Stimulated activated CD4-positive, alpha-beta T cell treated with anti-CD3 and anti-CD28 coated beads, Interleukin-1b, Interleukin-23, amount 100 ng/mL, for 24 hours (primary cell): ENCODE measurements at regions not wholly inside any gene's neighbourhood (a gene's known extent, or its start where the extent isn't known, plus 50 kb on each side); places are given as distances from the start of the nearest gene placed in this dataset.

ENCODE experiments used
- DNase-seq, 4 experiments: peaks; one replicate each; pipeline ENCODE4 v3.0.0-alpha.2; 2020; ENCODE audit warnings: low read depth in 4 of 4, low spot score in 1 of 4

GRCh38 chr3:193871220-193871485 lies 264.8 kb upstream of the HES1 start:
- no peak for DNase-seq

DNA sequence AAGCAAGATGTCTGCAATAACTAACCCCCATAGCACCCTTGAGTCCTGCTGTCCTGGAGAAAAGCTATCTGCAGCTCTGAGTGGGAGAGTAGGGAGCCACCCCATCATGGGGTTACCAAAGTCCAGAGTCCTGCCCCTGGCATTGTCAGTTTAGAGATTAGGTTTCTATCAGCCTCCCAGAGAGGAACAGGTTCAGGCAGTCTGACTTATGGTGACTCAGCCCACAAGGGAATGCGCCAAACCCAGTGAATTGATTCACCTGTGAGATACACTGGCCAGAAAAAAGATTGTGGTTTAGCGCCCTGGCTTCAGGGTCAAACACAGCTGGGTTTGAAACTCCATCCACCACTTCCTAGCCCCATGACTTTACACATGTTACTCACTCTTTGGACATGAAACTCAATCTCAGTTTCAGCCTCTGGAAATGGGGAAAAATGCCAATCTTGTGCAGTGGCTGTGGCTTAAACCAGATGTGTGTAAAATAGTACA lies 263.6 kb upstream of the HES1 start:
- no peak for DNase-seq

DNA sequence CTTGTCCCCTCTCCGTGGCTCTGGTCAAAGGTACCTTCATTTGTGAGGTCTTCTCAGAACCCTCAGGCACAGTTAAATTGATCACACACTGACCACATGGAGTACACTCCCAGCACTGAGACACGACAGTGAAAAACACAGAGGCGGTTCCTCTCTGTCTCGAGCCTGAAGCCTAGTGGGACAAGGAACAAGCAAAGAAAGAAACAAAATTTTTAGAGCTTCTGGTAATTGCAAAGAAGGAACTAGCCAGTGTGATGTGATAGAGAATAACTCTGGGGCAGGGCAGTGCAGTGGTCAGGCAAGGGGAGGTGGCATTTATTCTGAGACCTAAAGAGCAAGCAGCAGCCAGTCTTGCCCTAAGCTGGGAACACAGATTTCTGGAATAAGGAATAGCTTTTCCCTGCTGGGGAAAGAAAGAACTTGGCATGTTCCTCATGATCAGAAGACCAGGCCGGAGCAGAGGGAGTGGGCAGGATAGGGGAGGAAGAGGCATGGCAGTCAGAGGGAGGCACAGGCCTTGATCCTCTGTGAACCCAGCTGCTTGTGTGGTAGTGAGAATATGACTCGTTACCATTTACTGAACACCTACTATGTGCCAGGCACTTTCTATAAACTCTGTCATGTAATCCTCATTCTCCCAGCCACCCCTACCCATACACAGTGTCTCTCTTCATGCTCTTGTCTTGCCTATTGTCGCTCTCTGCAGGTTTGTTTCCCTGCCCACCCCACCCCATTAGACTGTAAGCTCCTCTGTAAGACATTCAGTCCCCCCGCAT lies 262.3 kb upstream of the HES1 start:
- DNase-seq, result no peak

- no peak for DNase-seq
Measured at GRCh38 chr3:193874512-193874911, 261.4 kb upstream of the HES1 start.

DNA sequence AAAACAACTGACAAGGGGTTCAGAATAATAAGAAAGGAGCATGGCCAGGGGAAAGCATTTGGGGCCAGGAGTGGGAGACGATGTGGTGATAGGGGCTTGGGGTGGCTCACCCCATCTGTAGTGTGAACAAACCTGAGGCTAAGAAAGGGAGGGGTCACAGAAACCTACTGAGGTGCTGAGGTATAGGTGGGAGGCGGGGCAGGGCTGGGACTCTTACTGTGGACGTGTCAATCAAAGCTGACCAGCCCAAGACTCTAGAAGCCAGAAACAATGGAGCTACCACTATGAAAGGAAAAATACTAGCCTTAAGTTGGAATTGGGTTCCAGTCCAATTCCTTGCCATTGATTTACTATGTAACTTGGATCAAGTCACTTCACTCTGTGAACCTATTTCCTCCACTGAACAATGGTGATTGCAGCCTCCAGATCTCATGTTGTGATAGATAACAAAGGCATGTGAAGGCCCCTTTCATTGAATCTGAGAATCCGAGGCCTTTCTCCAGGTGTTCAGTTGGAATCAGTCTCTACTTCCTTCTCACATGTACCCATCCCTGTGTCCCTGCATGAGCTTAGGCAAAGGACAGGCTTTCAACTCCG lies 260.9 kb upstream of the HES1 start:
- no peak for DNase-seq

DNA sequence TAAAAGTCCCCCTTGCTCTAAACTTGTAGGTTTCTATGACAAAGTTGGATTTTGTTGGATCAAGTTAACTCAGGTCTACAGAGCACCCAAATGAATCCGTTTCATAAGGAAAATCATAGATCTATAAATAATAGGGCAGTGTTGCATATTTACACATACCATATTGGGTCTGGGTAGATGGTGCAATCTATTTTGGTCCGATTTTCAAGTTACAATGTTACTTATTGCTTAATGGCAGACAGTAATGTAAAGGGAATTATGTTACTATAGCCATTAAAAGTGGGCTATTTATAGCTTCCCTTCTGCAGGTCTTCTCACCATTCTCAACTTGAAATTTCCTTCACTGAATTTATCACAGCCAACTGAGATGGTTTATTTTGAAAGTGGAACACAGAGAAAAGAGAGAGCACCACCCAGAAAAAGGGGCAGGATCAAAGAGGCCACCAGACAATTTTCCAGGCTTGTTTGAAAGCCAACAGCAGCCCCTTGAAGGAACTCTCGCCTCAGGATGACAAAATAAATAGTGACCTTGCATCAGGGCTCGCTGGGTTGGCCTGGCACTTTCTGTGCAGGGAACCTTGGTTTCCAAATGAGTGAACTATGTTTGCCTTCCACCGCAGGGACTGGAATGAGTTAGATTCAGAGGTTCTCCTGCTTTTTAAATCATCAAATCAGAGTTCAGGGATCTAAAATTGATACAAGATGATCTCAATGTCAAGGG lies 260.2 kb upstream of the HES1 start:
- no peak for DNase-seq

GRCh38 chr3:193879099-193879863 lies 256.7 kb upstream of the HES1 start:
- no peak for DNase-seq

- DNase-seq, result no peak
Measured at GRCh38 chr3:193879864-193880242, 256.1 kb upstream of the HES1 start.

DNA sequence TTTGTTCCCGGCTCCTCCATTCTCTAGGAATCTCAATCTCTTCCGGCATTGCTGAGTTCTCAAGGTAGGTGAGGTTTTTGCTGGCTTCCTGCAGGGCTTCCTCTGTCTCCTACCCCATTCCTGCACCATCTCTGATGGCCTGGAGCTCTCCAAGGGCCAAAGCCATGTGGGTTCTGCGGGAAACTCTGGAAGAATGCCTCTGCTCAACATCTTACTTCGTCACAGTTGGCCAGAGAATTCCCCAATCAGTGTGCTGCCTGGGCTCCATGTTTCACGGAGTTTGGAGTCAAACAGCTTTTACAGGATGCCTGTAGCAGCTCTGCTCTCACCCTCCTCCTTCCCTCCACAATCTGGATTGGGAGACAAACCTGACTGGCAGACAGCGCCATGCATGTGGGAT lies 253.9 kb upstream of the HES1 start:
- no peak for DNase-seq

DNA sequence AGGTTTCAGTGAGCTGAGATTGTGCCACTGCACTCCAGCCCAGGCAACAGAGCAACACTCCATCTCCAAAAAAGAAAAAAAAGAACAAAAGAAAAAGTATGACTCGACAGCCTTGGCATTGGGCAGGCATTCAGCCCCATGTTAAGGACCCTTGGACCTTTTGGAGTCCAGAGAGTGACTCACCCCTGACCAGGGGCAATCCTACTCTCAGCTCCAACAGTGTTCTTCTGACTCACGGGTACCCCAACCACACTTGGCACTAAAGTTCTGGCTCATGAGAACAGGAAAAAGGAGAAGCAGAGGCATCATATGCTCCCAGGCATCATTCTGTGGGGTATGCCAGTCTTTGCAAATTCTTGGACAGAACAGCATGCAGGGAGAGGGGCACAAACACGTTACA lies 252.4 kb upstream of the HES1 start:
- no peak for DNase-seq

DNA sequence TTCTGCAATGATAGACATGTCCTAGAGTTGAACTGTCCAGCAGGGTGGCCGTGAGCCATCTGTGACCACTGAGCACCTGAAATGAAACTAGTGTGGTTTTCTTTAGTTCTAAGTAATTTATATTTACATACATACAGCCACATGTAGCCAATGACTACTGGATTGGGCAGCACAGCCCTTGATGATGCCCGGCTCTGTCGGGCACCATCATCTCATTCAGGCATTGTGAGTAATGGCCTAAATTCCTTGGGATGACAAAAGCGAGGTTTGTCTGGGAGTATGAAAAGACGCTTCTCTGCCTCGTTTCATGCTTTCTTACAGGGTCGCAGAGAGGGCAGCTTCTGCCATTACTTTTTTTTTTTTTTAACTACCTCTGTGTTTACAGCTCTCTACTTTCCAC lies 251.9 kb upstream of the HES1 start:
- no peak for DNase-seq

DNA sequence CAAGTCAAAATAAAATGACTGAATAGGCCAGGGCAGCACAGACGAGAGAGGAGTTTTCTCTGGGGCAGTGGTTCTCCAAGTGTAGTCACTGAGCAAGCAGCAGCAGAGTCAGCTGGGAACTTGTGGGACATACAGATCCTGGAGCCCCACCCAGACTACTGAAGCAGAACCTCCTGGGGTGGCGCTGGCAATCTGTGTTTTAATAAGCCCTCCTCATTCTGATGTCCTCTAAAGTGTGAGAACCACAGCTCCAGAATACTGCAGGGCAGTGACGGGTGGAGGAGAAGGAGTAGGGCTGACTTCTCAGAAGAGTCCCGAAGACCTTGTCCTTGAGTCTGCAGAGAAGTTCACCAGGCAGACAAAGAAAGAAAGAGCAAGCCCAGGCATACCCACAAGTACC lies 251.3 kb upstream of the HES1 start:
- no peak for DNase-seq

DNA sequence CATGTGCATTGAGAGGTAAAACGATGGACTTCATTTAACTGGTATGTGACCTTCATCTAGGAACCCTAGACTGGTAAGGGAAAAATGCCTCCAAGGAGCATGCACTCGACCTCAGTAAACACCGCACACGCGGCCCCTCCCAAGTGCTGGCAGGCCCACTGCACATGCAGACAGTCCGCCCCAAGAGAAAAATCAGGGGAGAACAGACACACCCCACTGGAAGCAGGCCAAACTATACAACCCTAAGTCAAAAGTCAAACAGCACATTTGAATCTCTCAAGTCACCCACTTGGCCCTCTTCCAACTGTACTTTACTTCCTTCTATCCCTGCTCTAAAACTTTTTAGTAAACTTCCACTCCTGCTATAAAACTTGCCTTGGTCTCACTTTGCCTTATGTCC lies 250.1 kb upstream of the HES1 start:
- DNase-seq, result no peak

- DNase-seq, result no peak
Measured at GRCh38 chr3:193890016-193890897, 245.7 kb upstream of the HES1 start.

DNA sequence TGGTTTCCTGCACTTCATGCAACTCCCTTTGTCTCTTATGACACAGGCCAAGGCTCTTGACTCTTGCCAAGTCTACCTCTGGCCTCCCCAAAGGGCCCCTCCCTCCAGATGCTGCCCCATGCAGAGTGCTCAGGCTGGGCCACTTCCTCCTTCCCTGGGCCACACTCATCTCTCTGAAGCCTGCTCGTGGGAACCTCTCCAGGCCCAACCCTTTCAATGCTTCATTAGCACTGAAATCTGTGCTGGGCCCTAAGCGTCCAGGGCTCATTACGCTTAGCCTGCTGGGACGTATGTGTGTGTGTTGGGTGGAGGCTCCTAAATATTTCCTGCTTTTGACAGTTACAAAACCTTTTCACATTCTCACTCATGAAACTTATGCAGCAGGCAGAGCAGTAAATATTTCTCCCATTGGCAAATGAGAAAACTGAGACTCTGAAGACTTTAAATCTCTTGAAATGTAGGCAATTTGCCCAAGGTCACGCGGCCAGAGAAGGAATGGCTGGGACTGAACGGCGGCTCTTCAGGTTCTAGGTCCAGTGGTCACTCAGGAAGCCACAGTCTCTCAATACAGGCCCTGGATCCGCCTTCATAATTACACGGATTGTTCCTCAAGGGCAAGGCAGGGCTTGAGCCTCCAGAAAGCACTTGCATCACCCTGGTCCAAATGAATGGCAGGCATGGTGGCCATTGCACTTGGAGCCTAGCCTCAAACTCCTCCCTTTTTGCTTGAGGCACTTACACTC lies 241.7 kb upstream of the HES1 start:
- DNase-seq, result no peak

- DNase-seq, result no peak
Measured at GRCh38 chr3:193895409-193895808, 240.5 kb upstream of the HES1 start.

DNA sequence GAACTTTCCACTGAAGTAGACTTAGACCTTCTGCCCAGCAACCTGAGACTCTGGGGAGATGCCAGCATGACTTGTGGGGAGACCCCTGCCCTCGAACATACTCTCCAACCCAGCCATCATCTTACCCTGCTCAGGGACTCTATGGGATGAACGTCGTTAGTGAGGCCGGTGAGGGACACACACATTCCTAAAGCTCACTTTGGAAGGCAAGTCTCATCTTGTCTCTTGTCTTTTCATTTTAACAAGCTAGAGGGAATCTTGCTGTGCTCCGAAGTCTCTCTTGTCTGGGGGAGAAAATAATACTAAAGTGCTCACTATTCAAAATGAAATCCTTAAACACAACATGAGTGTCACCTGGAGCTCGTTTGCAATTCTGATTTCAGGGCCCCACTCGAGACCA lies 239.5 kb upstream of the HES1 start:
- no peak for DNase-seq

DNA sequence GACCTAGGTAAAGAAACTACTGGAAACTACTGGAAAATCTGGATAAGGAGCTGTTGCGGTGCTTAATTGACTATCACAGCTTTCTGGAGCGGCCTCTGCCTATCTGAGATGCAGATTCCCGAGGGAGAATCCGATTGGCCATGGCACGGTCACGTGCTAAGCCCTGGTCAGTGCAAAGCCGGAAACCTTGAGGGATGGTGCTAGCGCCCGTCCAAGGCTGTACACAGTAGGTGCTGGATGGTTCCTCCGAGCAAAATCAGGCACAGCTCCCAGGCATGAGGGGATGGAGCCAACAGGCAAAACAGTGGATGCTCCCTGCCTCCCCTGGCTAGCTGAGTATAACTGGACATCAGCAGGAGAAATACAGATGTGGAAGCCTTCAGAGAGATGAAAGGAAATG lies 238.7 kb upstream of the HES1 start:
- DNase-seq, result no peak

DNA sequence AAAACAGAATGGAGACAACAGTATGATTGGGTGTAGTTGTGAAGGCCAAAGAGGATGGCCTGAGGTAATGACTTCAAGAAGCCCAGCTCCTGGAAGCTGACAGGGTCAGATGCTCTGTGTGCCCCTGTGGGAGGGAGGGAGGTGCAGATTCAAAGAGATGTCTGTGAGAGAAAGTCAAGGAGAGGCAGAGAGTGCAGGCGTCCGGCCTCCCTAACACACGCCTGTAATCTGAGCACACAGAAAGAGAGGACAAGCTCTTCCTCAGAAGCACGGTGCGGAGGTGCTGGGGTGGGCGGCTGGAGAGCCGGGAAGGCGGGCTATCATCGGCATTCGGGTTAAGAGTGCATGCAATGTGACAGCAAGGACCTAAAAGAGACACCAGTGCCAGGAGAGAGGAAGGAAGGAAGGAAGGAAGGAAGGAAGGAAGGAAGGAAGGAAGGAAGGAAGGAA lies 238.2 kb upstream of the HES1 start:
- DNase-seq, result no peak

GRCh38 chr3:193899001-193899400 lies 236.9 kb upstream of the HES1 start:
- DNase-seq, result no peak
